ENCODE measurements at regions not wholly inside any gene's neighbourhood (a gene's known extent, or its start where the extent isn't known, plus 50 kb on each side); places are given as distances from the start of the nearest gene placed in this dataset.
"Not testable (repeated sequence)": the region's sequence is repeated elsewhere in the genome, so short reads cannot be mapped to it uniquely, and the experiment has no call there.

DNA sequence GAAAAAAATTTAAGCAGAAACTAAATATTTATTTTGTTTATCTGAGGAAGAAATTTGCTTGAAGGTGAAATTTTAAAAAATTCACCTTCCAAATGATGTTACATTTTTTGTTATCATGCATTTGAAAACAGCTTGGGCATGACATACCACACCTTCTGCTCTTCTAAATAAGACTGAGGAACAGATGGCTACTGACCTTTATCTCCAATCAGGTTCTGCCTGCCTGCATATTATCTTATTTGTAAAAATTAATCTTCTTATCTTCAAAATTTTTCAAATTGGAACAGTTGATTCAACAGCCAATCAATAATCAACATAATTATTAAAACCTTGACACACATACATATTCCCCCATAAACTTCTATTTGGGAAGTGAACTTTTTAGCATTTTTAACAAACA lies 641.8 kb upstream of the ZNF385D start:
- H3K27me3 Mint-ChIP-seq (ENCODE audit: insufficient read depth, unreplicated experiment): no peaks in the 10 kb centered on the region
- H3K4me3 Mint-ChIP-seq (ENCODE audit: unreplicated experiment): no peak overlapping the region
- TF ChIP-seq, protein P1, sequence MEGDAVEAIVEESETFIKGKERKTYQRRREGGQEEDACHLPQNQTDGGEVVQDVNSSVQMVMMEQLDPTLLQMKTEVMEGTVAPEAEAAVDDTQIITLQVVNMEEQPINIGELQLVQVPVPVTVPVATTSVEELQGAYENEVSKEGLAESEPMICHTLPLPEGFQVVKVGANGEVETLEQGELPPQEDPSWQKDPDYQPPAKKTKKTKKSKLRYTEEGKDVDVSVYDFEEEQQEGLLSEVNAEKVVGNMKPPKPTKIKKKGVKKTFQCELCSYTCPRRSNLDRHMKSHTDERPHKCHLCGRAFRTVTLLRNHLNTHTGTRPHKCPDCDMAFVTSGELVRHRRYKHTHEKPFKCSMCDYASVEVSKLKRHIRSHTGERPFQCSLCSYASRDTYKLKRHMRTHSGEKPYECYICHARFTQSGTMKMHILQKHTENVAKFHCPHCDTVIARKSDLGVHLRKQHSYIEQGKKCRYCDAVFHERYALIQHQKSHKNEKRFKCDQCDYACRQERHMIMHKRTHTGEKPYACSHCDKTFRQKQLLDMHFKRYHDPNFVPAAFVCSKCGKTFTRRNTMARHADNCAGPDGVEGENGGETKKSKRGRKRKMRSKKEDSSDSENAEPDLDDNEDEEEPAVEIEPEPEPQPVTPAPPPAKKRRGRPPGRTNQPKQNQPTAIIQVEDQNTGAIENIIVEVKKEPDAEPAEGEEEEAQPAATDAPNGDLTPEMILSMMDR (IDR thresholded peaks at IDR 0.05; ENCODE audit: unreplicated experiment): no peak
- no TSS peak for BruUV-seq (replicated peaks)
- H3K9me3 Mint-ChIP-seq (ENCODE audit: unreplicated experiment): no peaks in the 10 kb centered on the region
- POLR2A ChIA-PET: no interaction called here
- CTCF ChIA-PET: no interaction called here
- intact Hi-C loops (cut with micrococcal nuclease): no loop called here
- DNase-seq (ENCODE audit: unreplicated experiment): no peak
- H3K4me1 Mint-ChIP-seq (ENCODE audit: insufficient read depth, unreplicated experiment): no peaks in the 10 kb centered on the region
- no peak overlapping the region for H3K27ac Mint-ChIP-seq (ENCODE audit: low read depth, unreplicated experiment)
- no peaks in the 10 kb centered on the region for H3K36me3 Mint-ChIP-seq (ENCODE audit: insufficient read depth, unreplicated experiment)

- intact Hi-C loops (cut with micrococcal nuclease): no loop called here
- Mint-ChIP-seq H3K36me3 (ENCODE audit: insufficient read depth, unreplicated experiment) (no peaks in the 10 kb centered on the region), H3K4me1 (ENCODE audit: insufficient read depth, unreplicated experiment) (peaks cover 10% of the 10 kb centered on the region), H3K27me3 (ENCODE audit: insufficient read depth, unreplicated experiment) (no peaks in the 10 kb centered on the region), H3K27ac (ENCODE audit: low read depth, unreplicated experiment) (no peak overlapping the region), H3K9me3 (ENCODE audit: unreplicated experiment) (no peaks in the 10 kb centered on the region), H3K4me3 (ENCODE audit: unreplicated experiment) (no peak overlapping the region)
- TF ChIP-seq, protein P1 (IDR thresholded peaks at IDR 0.05; ENCODE audit: unreplicated experiment): no peak
- ChIA-PET POLR2A (no interaction called here), CTCF (interaction anchor here (0.6 kb wide), 2 partner anchors 145 to 514 kb away, joined by 3 read pairs; no protein-coding TSS in a partner anchor)
- BruUV-seq (replicated peaks): no TSS peak
- peak; percentile 12 for DNase-seq (ENCODE audit: unreplicated experiment)
Observed at GRCh38 chr3:22399566-22399965, 648.6 kb upstream of the ZNF385D start.

GRCh38 chr3:22401499-22401898 lies 650.5 kb upstream of the ZNF385D start:
- TF ChIP-seq, protein P1 (IDR thresholded peaks at IDR 0.05; ENCODE audit: unreplicated experiment): no peak

GRCh38 chr3:22414239-22414638 lies 663.2 kb upstream of the ZNF385D start:
- Mint-ChIP-seq H3K4me1 (ENCODE audit: insufficient read depth, unreplicated experiment) (no peaks in the 10 kb centered on the region), H3K4me3 (ENCODE audit: unreplicated experiment) (no peak overlapping the region), H3K36me3 (ENCODE audit: insufficient read depth, unreplicated experiment) (no peaks in the 10 kb centered on the region), H3K27ac (ENCODE audit: low read depth, unreplicated experiment) (no peak overlapping the region), H3K9me3 (ENCODE audit: unreplicated experiment) (no peaks in the 10 kb centered on the region), H3K27me3 (ENCODE audit: insufficient read depth, unreplicated experiment) (no peaks in the 10 kb centered on the region)
- TF ChIP-seq, protein P1 (IDR thresholded peaks at IDR 0.05; ENCODE audit: unreplicated experiment): no peak
- ChIA-PET CTCF (interaction anchor here (0.7 kb wide), 1 partner anchor 94 kb away, joined by 4 read pairs; no protein-coding TSS in a partner anchor), POLR2A (no interaction called here)
- no TSS peak for BruUV-seq (replicated peaks)
- intact Hi-C loops (cut with micrococcal nuclease): no loop called here
- no peak for DNase-seq (ENCODE audit: unreplicated experiment)

More at GRCh38 chr3:22401499-22401898, 650.5 kb upstream of the ZNF385D start:
- H3K9me3 Mint-ChIP-seq (ENCODE audit: unreplicated experiment): no peaks in the 10 kb centered on the region
- no peak for DNase-seq (ENCODE audit: unreplicated experiment)
- H3K27me3 Mint-ChIP-seq (ENCODE audit: insufficient read depth, unreplicated experiment): no peaks in the 10 kb centered on the region
- H3K4me1 Mint-ChIP-seq (ENCODE audit: insufficient read depth, unreplicated experiment): peaks cover 10% of the 10 kb centered on the region
- BruUV-seq (replicated peaks): no TSS peak
- intact Hi-C loops (cut with micrococcal nuclease): no loop called here
- POLR2A ChIA-PET: no interaction called here
- no peak overlapping the region for H3K4me3 Mint-ChIP-seq (ENCODE audit: unreplicated experiment)
- no peaks in the 10 kb centered on the region for H3K36me3 Mint-ChIP-seq (ENCODE audit: insufficient read depth, unreplicated experiment)
- CTCF ChIA-PET: interaction anchor here (0.7 kb wide), 1 partner anchor 16 kb away, joined by 3 read pairs; no protein-coding TSS in a partner anchor
- no peak overlapping the region for H3K27ac Mint-ChIP-seq (ENCODE audit: low read depth, unreplicated experiment)

DNA sequence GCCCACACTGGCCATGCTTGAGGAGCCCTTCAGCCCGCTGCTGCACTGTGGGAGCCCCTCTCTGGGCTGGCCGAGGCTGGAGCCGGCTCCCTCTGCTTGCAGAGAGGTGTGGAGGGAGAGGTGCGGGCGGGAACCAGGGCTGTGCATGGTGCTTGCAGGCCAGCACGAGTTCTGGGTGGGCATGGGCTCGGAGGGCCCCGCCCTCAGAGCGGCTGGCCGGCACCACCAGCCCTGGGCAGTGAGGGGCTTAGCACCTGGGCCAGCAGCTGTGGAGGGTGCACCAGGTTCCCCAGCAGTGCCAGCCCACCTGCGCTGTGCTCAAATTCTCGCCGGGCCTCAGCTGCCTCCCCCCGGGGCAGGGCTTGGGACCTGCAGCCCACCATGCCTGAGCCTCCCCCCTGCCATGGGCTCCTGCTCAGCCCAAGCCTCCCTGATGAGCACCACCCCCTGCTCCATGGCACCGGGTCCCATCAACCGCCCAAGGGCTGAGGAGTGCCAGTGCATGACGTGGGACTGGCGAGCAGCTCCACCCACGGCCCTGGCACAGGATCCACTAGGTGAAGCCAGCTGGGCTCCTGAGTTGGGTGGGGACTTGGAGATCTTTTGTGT lies 665.9 kb upstream of the ZNF385D start:
- BruUV-seq (replicated peaks); H3K4me1 Mint-ChIP-seq (ENCODE audit: insufficient read depth, unreplicated experiment); DNase-seq (ENCODE audit: unreplicated experiment); H3K27ac Mint-ChIP-seq (ENCODE audit: low read depth, unreplicated experiment); intact Hi-C loops (cut with micrococcal nuclease); H3K27me3 Mint-ChIP-seq (ENCODE audit: insufficient read depth, unreplicated experiment); POLR2A ChIA-PET; H3K4me3 Mint-ChIP-seq (ENCODE audit: unreplicated experiment); H3K9me3 Mint-ChIP-seq (ENCODE audit: unreplicated experiment); H3K36me3 Mint-ChIP-seq (ENCODE audit: insufficient read depth, unreplicated experiment): not testable (repeated sequence)
- CTCF ChIA-PET: interaction anchor here (0.6 kb wide), 1 partner anchor 14 kb away, joined by 3 read pairs; no protein-coding TSS in a partner anchor

Data from MCF 10A (cell line).